DOHH2 (cell line): ENCODE measurements at regions not wholly inside any gene's neighbourhood (a gene's known extent, or its start where the extent isn't known, plus 50 kb on each side); places are given as distances from the start of the nearest gene placed in this dataset.

Source experiments
- EZH2phosphoT487 ChIP-seq: fragments of 200-600 bp; sonication (generic); IDR thresholded peaks from 2 replicates; pipeline ENCODE4 v1.6.1; 2017; ENCODE audit warnings: borderline replicate concordance, mild to moderate bottlenecking, antibody characterized with exemption, low read length, moderate library complexity, mixed read lengths
- TF ChIP-seq, protein P1 (sequence below): fragments of 200-600 bp; sonication (generic); IDR thresholded peaks from one replicate; pipeline ENCODE4 v1.5.1; 2014; ENCODE audit warnings: antibody characterized with exemption, mild to moderate bottlenecking, low read depth, low read length; ENCODE audit not compliant: poor library complexity, severe bottlenecking

DNA sequence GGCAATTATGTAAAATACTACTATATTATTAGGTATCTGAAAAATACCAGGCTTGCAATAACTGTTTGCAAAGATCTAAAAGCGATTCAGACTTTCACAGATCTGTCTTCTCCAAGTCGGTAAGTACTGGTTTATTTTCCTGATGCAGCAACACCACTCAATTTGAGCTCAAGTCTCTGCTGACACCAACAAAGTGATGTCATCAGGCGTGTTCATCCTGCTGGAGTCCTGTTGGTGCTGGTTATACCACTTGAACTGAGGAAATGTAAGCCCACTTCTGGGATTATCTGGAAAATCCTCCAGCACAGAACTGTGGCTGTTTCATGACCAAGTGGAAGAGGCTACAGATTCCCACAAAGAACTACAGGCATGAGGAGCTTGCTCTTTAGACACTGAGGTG lies 267.6 kb downstream of the BCL2 start:
- TF ChIP-seq, protein P1, sequence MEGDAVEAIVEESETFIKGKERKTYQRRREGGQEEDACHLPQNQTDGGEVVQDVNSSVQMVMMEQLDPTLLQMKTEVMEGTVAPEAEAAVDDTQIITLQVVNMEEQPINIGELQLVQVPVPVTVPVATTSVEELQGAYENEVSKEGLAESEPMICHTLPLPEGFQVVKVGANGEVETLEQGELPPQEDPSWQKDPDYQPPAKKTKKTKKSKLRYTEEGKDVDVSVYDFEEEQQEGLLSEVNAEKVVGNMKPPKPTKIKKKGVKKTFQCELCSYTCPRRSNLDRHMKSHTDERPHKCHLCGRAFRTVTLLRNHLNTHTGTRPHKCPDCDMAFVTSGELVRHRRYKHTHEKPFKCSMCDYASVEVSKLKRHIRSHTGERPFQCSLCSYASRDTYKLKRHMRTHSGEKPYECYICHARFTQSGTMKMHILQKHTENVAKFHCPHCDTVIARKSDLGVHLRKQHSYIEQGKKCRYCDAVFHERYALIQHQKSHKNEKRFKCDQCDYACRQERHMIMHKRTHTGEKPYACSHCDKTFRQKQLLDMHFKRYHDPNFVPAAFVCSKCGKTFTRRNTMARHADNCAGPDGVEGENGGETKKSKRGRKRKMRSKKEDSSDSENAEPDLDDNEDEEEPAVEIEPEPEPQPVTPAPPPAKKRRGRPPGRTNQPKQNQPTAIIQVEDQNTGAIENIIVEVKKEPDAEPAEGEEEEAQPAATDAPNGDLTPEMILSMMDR: no peak
- TF ChIP-seq EZH2phosphoT487: no peak
